ENCODE measurements at regions not wholly inside any gene's neighbourhood (a gene's known extent, or its start where the extent isn't known, plus 50 kb on each side); places are given as distances from the start of the nearest gene placed in this dataset.
A peak's percentile ranks its signal among the peaks of the same experiment; 100 is the strongest.

- peak; percentile 57 for DNase-seq (ENCODE audit: low read depth)
- H3K4me3 ChIP-seq (ENCODE audit: low read depth, low read length) = no peak overlapping the region
- TF ChIP-seq POLR2A (IDR thresholded peaks at IDR 0.05; ENCODE audit: extremely low read depth, insufficient read length) (no peak), CTCF (IDR thresholded peaks at IDR 0.05; ENCODE audit: low read depth, low read length) (no peak)
These were observed 326.8 kb downstream of the MFSD1 start for GRCh38 chr3:159128628-159129027.

- DNase-seq (ENCODE audit: low read depth) = peak; percentile 16
- H3K4me3 ChIP-seq (ENCODE audit: low read depth, low read length) = no peak overlapping the region
- TF ChIP-seq POLR2A (IDR thresholded peaks at IDR 0.05; ENCODE audit: extremely low read depth, insufficient read length) (no peak), MYC (IDR thresholded peaks at IDR 0.05; ENCODE audit: low read depth, low read length) (no peak), MAX (IDR thresholded peaks at IDR 0.05; ENCODE audit: low read depth, low read length) (no peak), CTCF (IDR thresholded peaks at IDR 0.05; ENCODE audit: low read depth, low read length) (peak; percentile 35)
These were observed 328.3 kb downstream of the MFSD1 start for GRCh38 chr3:159130108-159130507.

- TF ChIP-seq CTCF (IDR thresholded peaks at IDR 0.05; ENCODE audit: low read depth, low read length) (no peak), POLR2A (IDR thresholded peaks at IDR 0.05; ENCODE audit: extremely low read depth, insufficient read length) (no peak), MYC (IDR thresholded peaks at IDR 0.05; ENCODE audit: low read depth, low read length) (no peak), MAX (IDR thresholded peaks at IDR 0.05; ENCODE audit: low read depth, low read length) (no peak)
- DNase-seq (ENCODE audit: low read depth) = no peak
These were observed 329.5 kb downstream of the MFSD1 start for GRCh38 chr3:159131376-159131775.

GRCh38 chr3:159137949-159138348 is 336.1 kb downstream of the MFSD1 start:
- TF ChIP-seq CTCF (IDR thresholded peaks at IDR 0.05; ENCODE audit: low read depth, low read length) (no peak), POLR2A (IDR thresholded peaks at IDR 0.05; ENCODE audit: extremely low read depth, insufficient read length) (no peak), MAX (IDR thresholded peaks at IDR 0.05; ENCODE audit: low read depth, low read length) (no peak), MYC (IDR thresholded peaks at IDR 0.05; ENCODE audit: low read depth, low read length) (no peak)
- no peak overlapping the region for H3K4me3 ChIP-seq (ENCODE audit: low read depth, low read length)
- DNase-seq (ENCODE audit: low read depth) = no peak

More at GRCh38 chr3:159131376-159131775, 329.5 kb downstream of the MFSD1 start:
- no peak overlapping the region for H3K4me3 ChIP-seq (ENCODE audit: low read depth, low read length)

GRCh38 chr3:159139326-159139725 is 337.5 kb downstream of the MFSD1 start:
- no peak overlapping the region for H3K4me3 ChIP-seq (ENCODE audit: low read depth, low read length)
- no peak for TF ChIP-seq MAX (IDR thresholded peaks at IDR 0.05; ENCODE audit: low read depth, low read length)
- TF ChIP-seq MYC (IDR thresholded peaks at IDR 0.05; ENCODE audit: low read depth, low read length) = no peak
- no peak for TF ChIP-seq POLR2A (IDR thresholded peaks at IDR 0.05; ENCODE audit: extremely low read depth, insufficient read length)
- TF ChIP-seq CTCF (IDR thresholded peaks at IDR 0.05; ENCODE audit: low read depth, low read length) = no peak
- DNase-seq (ENCODE audit: low read depth) = no peak

GRCh38 chr3:159144472-159144871 is 342.6 kb downstream of the MFSD1 start:
- no peak for TF ChIP-seq CTCF (IDR thresholded peaks at IDR 0.05; ENCODE audit: low read depth, low read length)
- TF ChIP-seq MYC (IDR thresholded peaks at IDR 0.05; ENCODE audit: low read depth, low read length) = no peak
- no peak for TF ChIP-seq POLR2A (IDR thresholded peaks at IDR 0.05; ENCODE audit: extremely low read depth, insufficient read length)
- TF ChIP-seq MAX (IDR thresholded peaks at IDR 0.05; ENCODE audit: low read depth, low read length) = no peak
- DNase-seq (ENCODE audit: low read depth) = no peak
- H3K4me3 ChIP-seq (ENCODE audit: low read depth, low read length) = no peak overlapping the region

All from NB4 (cell line).